ENCODE measurements at regions not wholly inside any gene's neighbourhood (a gene's known extent, or its start where the extent isn't known, plus 50 kb on each side); places are given as distances from the start of the nearest gene placed in this dataset.

DNA sequence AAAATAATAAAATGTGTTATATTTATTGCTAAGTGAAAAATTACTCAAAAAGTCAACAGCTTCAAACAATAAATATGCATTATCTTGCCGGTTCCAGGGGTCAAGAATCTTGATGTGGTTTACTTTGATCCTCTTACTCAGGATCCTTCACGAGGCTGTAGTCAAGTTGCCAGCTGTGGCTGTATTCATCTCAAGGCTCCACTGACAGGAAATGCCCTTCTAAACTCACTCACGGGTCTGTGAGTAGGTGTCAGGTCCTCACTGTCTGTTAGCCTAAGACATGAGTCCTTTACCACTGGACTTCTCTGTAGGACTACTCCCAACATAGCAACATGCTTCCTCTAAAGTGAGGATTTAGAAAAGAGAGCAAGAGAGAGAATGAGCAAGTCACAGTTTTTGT lies 983.0 kb downstream of the SI start:
- Histone ChIP-seq H2BK20ac (ENCODE audit: low read depth, low read length, poor library complexity, severe bottlenecking) (no peak overlapping the region), H3K9ac (ENCODE audit: extremely low read depth, insufficient read length, low read length) (no peak overlapping the region), H4K91ac (ENCODE audit: insufficient read length, low read depth, low read length) (no peak overlapping the region), H4K5ac (ENCODE audit: insufficient read length, low read depth, low read length) (no peak overlapping the region), H3K14ac (ENCODE audit: insufficient read depth, low read length) (no peak overlapping the region), H2BK15ac (ENCODE audit: low read depth, low read length) (no peak overlapping the region), H3K9me3 (ENCODE audit: control insufficient read depth, low read depth, low read length) (no peaks in the 10 kb centered on the region), H3K56ac (ENCODE audit: insufficient read length, low read depth, low read length) (no peak overlapping the region), H3K23me2 (ENCODE audit: insufficient read length, low read depth, low read length, poor library complexity, severe bottlenecking) (no peaks in the 10 kb centered on the region), H2BK12ac (ENCODE audit: insufficient read length, low read depth, low read length) (no peak overlapping the region), H2BK5ac (ENCODE audit: insufficient read length, low read length) (no peak overlapping the region), H4K8ac (replicated peaks; ENCODE audit: insufficient read length, low read depth, low read length) (no peak overlapping the region), H2BK120ac (ENCODE audit: low read depth, low read length, poor library complexity, severe bottlenecking) (no peak overlapping the region), H3K79me2 (ENCODE audit: insufficient read depth, low read length) (no peaks in the 10 kb centered on the region), H3T11ph (ENCODE audit: low read length) (no peak overlapping the region), H3K4ac (ENCODE audit: low read depth, low read length) (no peak overlapping the region), H2AK5ac (ENCODE audit: insufficient read length, low read length) (no peak overlapping the region), H3K27me3 (ENCODE audit: insufficient read depth, low read length) (no peaks in the 10 kb centered on the region), H4K20me1 (ENCODE audit: control insufficient read depth, insufficient read depth, insufficient read length) (no peaks in the 10 kb centered on the region), H3K27ac (ENCODE audit: insufficient read length, low read depth, low read length) (no peak overlapping the region), H3K4me2 (ENCODE audit: insufficient read depth, insufficient read length, low read length) (no peak overlapping the region), H2AFZ (ENCODE audit: low read length) (no peak overlapping the region), H3K79me1 (ENCODE audit: insufficient read depth, low read depth, low read length, poor library complexity, severe bottlenecking) (no peaks in the 10 kb centered on the region), H3K18ac (ENCODE audit: insufficient read length, low read depth, low read length) (no peak overlapping the region), H3K23ac (ENCODE audit: insufficient read length, low read depth, low read length) (no peak overlapping the region), H3K4me1 (ENCODE audit: insufficient read depth, low read length) (no peaks in the 10 kb centered on the region)
- Mint-ChIP-seq H3K27me3 (ENCODE audit: low read depth) (no peaks in the 10 kb centered on the region), H3K9me3 (no peaks in the 10 kb centered on the region), H3K36me3 (ENCODE audit: insufficient read depth in 1 of 3, low read depth in 3 of 3) (peaks cover 0 to 5% (median 0%) of the 10 kb centered on the region in 3 experiments; a peak in 1 of 7 replicates), H3K4me1 (no peaks in the 10 kb centered on the region), H3K27ac (no peak overlapping the region), H3K4me3 (no peak overlapping the region)
- DNase-seq = no peak
- TF ChIP-seq, protein P1, sequence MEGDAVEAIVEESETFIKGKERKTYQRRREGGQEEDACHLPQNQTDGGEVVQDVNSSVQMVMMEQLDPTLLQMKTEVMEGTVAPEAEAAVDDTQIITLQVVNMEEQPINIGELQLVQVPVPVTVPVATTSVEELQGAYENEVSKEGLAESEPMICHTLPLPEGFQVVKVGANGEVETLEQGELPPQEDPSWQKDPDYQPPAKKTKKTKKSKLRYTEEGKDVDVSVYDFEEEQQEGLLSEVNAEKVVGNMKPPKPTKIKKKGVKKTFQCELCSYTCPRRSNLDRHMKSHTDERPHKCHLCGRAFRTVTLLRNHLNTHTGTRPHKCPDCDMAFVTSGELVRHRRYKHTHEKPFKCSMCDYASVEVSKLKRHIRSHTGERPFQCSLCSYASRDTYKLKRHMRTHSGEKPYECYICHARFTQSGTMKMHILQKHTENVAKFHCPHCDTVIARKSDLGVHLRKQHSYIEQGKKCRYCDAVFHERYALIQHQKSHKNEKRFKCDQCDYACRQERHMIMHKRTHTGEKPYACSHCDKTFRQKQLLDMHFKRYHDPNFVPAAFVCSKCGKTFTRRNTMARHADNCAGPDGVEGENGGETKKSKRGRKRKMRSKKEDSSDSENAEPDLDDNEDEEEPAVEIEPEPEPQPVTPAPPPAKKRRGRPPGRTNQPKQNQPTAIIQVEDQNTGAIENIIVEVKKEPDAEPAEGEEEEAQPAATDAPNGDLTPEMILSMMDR (conservative IDR thresholded peaks at IDR 0.05) = no peak
- no CpG with 5 or more reads among the region's 3 CpGs for WGBS (ENCODE audit: extremely low coverage, insufficient read length, low lambda C conversion rate)
